GM12891 (cell line): ENCODE measurements at regions not wholly inside any gene's neighbourhood (a gene's known extent, or its start where the extent isn't known, plus 50 kb on each side); places are given as distances from the start of the nearest gene placed in this dataset.

Experiments
- PAX5 ChIP-seq: IDR thresholded peaks from 2 replicates; pipeline ENCODE4 v1.6.1; 2011; ENCODE audit warnings: low read length, moderate library complexity, mild to moderate bottlenecking; ENCODE audit not compliant: insufficient read depth, severe bottlenecking
- POLR2A ChIP-seq: IDR thresholded peaks from 2 replicates; pipeline ENCODE4 v1.6.1; 2011; ENCODE audit warnings: low read depth, low read length, control low read depth
- POLR2AphosphoS5 ChIP-seq: IDR thresholded peaks from 2 replicates; pipeline ENCODE4 v1.6.1; 2011; ENCODE audit warnings: low read depth, low read length, control low read depth
- POU2F2 ChIP-seq: IDR thresholded peaks from 2 replicates; pipeline ENCODE4 v1.6.1; 2011; ENCODE audit warnings: low read depth, mild to moderate bottlenecking, control low read depth, low read length, moderate library complexity
- SPI1 ChIP-seq: IDR thresholded peaks from 2 replicates; pipeline ENCODE4 v1.6.1; 2011; ENCODE audit warnings: low read depth, low read length, control low read depth
- TAF1 ChIP-seq: IDR thresholded peaks from 2 replicates; pipeline ENCODE4 v1.6.1; 2011; ENCODE audit warnings: low read depth, low read length, control low read depth

DNA sequence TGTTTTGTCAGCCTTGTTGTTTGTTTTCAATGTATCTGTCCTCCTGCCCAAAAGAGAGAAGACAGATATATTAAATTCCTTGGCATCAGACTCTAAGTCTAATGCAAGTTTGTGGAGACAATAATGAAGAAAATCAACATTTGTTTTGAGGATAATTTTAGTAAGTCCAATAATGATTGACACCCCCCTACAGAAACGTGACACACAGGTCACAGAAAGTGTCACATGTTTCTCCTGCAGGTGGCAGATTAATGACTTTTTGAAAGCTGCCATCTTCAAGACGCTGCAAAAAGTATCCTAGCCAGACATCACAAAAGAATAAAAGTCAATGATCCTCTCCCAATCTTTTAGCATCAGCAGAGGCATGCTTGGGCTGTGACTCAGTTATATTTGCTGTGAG lies 378.8 kb upstream of the TMPO start:
- TF ChIP-seq POLR2AphosphoS5 (no peak), POLR2A (no peak), SPI1 (no peak), TAF1 (no peak), POU2F2 (no peak), PAX5 (no peak)
